Neural progenitor cell (in vitro differentiated cells): ENCODE measurements at regions not wholly inside any gene's neighbourhood (a gene's known extent, or its start where the extent isn't known, plus 50 kb on each side); places are given as distances from the start of the nearest gene placed in this dataset.

Experiments
- CTCF ChIP-seq: fragments of 200-600 bp; sonication (generic); IDR thresholded peaks from 2 replicates; pipeline ENCODE4 v1.5.1; 2017; ENCODE audit warnings: antibody characterized with exemption, mild to moderate bottlenecking
- EZH2 ChIP-seq: fragments of 200-600 bp; sonication (generic); IDR thresholded peaks from 2 replicates; pipeline ENCODE4 v1.6.1; 2017; ENCODE audit warnings: antibody characterized with exemption, mild to moderate bottlenecking, moderate library complexity

GRCh38 chr17:52653014-52653413, 494.5 kb upstream of the CA10 start:
- no peak for TF ChIP-seq CTCF
- no peak for TF ChIP-seq EZH2
